Fibroblast of lung (primary cell): ENCODE measurements at regions not wholly inside any gene's neighbourhood (a gene's known extent, or its start where the extent isn't known, plus 50 kb on each side); places are given as distances from the start of the nearest gene placed in this dataset.

Experiments
- DNase-seq, 2 donors: peaks; one replicate each; pipeline versions ENCODE4 v3.0.0 to v3.0.0-alpha.2; 2010; ENCODE audit warnings: low read depth in 2 of 2
- H2AFZ ChIP-seq: 2 replicates; pipeline ENCODE4 v1.5.1; 2012; ENCODE audit warnings: low read length, control low read depth, inconsistent platforms
- H3K27ac ChIP-seq: 2 replicates; pipeline ENCODE4 v1.5.1; 2011; ENCODE audit warnings: low read length, control low read depth; ENCODE audit not compliant: insufficient read depth
- H3K27me3 ChIP-seq: 2 replicates; pipeline ENCODE4 v1.5.1; 2011; ENCODE audit warnings: mild to moderate bottlenecking, low read length; ENCODE audit not compliant: control insufficient read depth, insufficient read depth
- H3K36me3 ChIP-seq: 2 replicates; pipeline ENCODE4 v1.5.1; 2011; ENCODE audit warnings: low read length; ENCODE audit not compliant: control insufficient read depth, insufficient read depth
- H3K4me1 ChIP-seq: 2 replicates; pipeline ENCODE4 v1.5.1; 2011; ENCODE audit warnings: low read length; ENCODE audit not compliant: control insufficient read depth, insufficient read depth; ENCODE audit errors: extremely low read depth
- H3K4me2 ChIP-seq: 2 replicates; pipeline ENCODE4 v1.5.1; 2011; ENCODE audit warnings: low read length, control low read depth; ENCODE audit not compliant: insufficient read depth; ENCODE audit errors: extremely low read depth
- H3K4me3 ChIP-seq, 4 experiments: fragments of 200-600 bp in 1 of 4; sonication (generic) in 1 of 4; replicated peaks in 1 of 4; 2 replicates each; pipeline ENCODE4 v1.5.1; 2011 to 2016; ENCODE audit warnings: low read length in 4 of 4, low read depth in 3 of 4, mild to moderate bottlenecking in 3 of 4, control low read depth in 2 of 4, inconsistent platforms in 1 of 4, mixed read lengths in 1 of 4; ENCODE audit not compliant: insufficient read depth in 1 of 4; ENCODE audit errors: control extremely low read depth in 1 of 4
- H3K79me2 ChIP-seq: 2 replicates; pipeline ENCODE4 v1.5.1; 2012; ENCODE audit warnings: mild to moderate bottlenecking, low read length, inconsistent platforms; ENCODE audit not compliant: control insufficient read depth, insufficient read depth
- H3K9ac ChIP-seq: 2 replicates; pipeline ENCODE4 v1.5.1; 2011; ENCODE audit warnings: mild to moderate bottlenecking, low read length, control low read depth; ENCODE audit not compliant: insufficient read depth
- H3K9me3 ChIP-seq: 2 replicates; pipeline ENCODE4 v1.5.1; 2012; ENCODE audit warnings: low read depth, low read length; ENCODE audit not compliant: control insufficient read depth, insufficient read depth
- H4K20me1 ChIP-seq: 2 replicates; pipeline ENCODE4 v1.5.1; 2011; ENCODE audit warnings: low read length; ENCODE audit not compliant: control insufficient read depth, insufficient read depth; ENCODE audit errors: extremely low read depth
- EZH2 ChIP-seq: IDR thresholded peaks from 2 replicates; pipeline ENCODE4 v1.5.1; 2012; ENCODE audit warnings: low read length, control low read depth, mild to moderate bottlenecking; ENCODE audit errors: missing control alignments
- TF ChIP-seq, protein P1 (sequence below), 2 donors: IDR thresholded peaks in 1 of 2; conservative IDR thresholded peaks in 1 of 2; 1 replicate in 1 of 2; 2 replicates in 1 of 2; pipeline ENCODE4 v1.5.1; 2011 to 2012; ENCODE audit warnings: low read length in 2 of 2, control low read depth in 1 of 2, inconsistent platforms in 1 of 2, low read depth in 1 of 2, mild to moderate bottlenecking in 1 of 2

- peak in 1 of 2 donors; percentile 41 for DNase-seq
- Histone ChIP-seq H3K4me2 (no peak overlapping the region), H3K4me1 (no peaks in the 10 kb centered on the region), H3K36me3 (no peaks in the 10 kb centered on the region), H4K20me1 (no peaks in the 10 kb centered on the region), H3K27ac (no peak overlapping the region), H3K9me3 (no peaks in the 10 kb centered on the region), H3K79me2 (no peaks in the 10 kb centered on the region), H3K27me3 (no peaks in the 10 kb centered on the region), H3K4me3 (no peak overlapping the region), H2AFZ (no peak overlapping the region), H3K9ac (no peak overlapping the region)
- TF ChIP-seq, protein P1, sequence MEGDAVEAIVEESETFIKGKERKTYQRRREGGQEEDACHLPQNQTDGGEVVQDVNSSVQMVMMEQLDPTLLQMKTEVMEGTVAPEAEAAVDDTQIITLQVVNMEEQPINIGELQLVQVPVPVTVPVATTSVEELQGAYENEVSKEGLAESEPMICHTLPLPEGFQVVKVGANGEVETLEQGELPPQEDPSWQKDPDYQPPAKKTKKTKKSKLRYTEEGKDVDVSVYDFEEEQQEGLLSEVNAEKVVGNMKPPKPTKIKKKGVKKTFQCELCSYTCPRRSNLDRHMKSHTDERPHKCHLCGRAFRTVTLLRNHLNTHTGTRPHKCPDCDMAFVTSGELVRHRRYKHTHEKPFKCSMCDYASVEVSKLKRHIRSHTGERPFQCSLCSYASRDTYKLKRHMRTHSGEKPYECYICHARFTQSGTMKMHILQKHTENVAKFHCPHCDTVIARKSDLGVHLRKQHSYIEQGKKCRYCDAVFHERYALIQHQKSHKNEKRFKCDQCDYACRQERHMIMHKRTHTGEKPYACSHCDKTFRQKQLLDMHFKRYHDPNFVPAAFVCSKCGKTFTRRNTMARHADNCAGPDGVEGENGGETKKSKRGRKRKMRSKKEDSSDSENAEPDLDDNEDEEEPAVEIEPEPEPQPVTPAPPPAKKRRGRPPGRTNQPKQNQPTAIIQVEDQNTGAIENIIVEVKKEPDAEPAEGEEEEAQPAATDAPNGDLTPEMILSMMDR (conservative IDR thresholded peaks at IDR 0.05 in 1 of 2, IDR thresholded peaks at IDR 0.05 in 1 of 2; ENCODE audit: low read depth in 1 of 2, low read length in 2 of 2), result peak; percentile 40 to 66
- TF ChIP-seq EZH2, result no peak
Observed at GRCh38 chr6:50145125-50145524, 95.4 kb upstream of the DEFB112 start.

- TF ChIP-seq EZH2, result no peak
- TF ChIP-seq, protein P1 (conservative IDR thresholded peaks at IDR 0.05 in 1 of 2, IDR thresholded peaks at IDR 0.05 in 1 of 2; ENCODE audit: low read depth in 1 of 2, low read length in 2 of 2), result no peak
Observed at GRCh38 chr6:50147371-50147770, 97.6 kb upstream of the DEFB112 start.

DNA sequence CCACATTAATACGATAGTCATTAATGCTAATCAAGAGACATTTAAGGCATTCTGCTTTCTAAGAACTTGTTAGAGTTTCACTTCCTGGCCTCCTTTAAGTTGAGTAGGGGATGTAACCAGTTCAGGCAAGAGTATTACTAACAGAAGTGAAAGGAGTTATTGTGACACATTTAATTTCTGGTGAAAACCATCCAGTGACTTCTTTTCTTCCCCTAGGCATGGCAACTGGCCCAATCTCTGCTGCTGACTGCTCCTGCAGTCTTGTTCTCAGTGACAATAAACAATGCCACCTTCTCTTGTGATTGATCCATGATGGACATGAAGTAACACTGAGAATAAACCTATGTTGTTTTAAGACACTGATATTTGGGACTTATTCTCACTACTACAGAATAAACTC lies 130.9 kb upstream of the DEFB112 start:
- no peak for TF ChIP-seq EZH2
- TF ChIP-seq, protein P1 (conservative IDR thresholded peaks at IDR 0.05 in 1 of 2, IDR thresholded peaks at IDR 0.05 in 1 of 2; ENCODE audit: low read depth in 1 of 2, low read length in 2 of 2), result no peak
- H3K4me2 ChIP-seq, result no peak overlapping the region
- no peak overlapping the region for H3K9ac ChIP-seq
- no peaks in the 10 kb centered on the region for H3K36me3 ChIP-seq
- H3K4me1 ChIP-seq, result no peaks in the 10 kb centered on the region
- DNase-seq, result no peak
- H3K27me3 ChIP-seq, result no peaks in the 10 kb centered on the region
- H3K4me3 ChIP-seq, result no peak overlapping the region
- no peak overlapping the region for H3K27ac ChIP-seq
- no peaks in the 10 kb centered on the region for H4K20me1 ChIP-seq
- H3K9me3 ChIP-seq, result no peaks in the 10 kb centered on the region
- H2AFZ ChIP-seq, result no peak overlapping the region
- H3K79me2 ChIP-seq, result no peaks in the 10 kb centered on the region

More at GRCh38 chr6:50147371-50147770, 97.6 kb upstream of the DEFB112 start:
- H3K27me3 ChIP-seq, result no peaks in the 10 kb centered on the region
- H4K20me1 ChIP-seq, result no peaks in the 10 kb centered on the region
- DNase-seq, result peak in 1 of 2 donors; percentile 51
- H3K36me3 ChIP-seq, result no peaks in the 10 kb centered on the region
- no peaks in the 10 kb centered on the region for H3K79me2 ChIP-seq
- no peak overlapping the region for H2AFZ ChIP-seq
- H3K9ac ChIP-seq, result no peak overlapping the region
- no peaks in the 10 kb centered on the region for H3K9me3 ChIP-seq
- H3K4me1 ChIP-seq, result no peaks in the 10 kb centered on the region
- H3K4me3 ChIP-seq, result no peak overlapping the region
- no peak overlapping the region for H3K27ac ChIP-seq
- H3K4me2 ChIP-seq, result no peak overlapping the region
